Epithelial cell of proximal tubule (primary cell): ENCODE measurements at regions not wholly inside any gene's neighbourhood (a gene's known extent, or its start where the extent isn't known, plus 50 kb on each side); places are given as distances from the start of the nearest gene placed in this dataset.

Experiments used
- DNase-seq: peaks from one replicate; pipeline ENCODE4 v3.0.0-alpha.2; 2011; ENCODE audit warnings: low read depth
- H3K4me3 ChIP-seq: 2 replicates; pipeline ENCODE4 v1.5.1; 2011; ENCODE audit warnings: low read depth, mild to moderate bottlenecking, low read length
- CTCF ChIP-seq: conservative IDR thresholded peaks from 2 replicates; pipeline ENCODE4 v1.5.1; 2012; ENCODE audit warnings: low read depth, mild to moderate bottlenecking, low read length

GRCh38 chr14:82385048-82385447 is 851.4 kb upstream of the SEL1L start:
- TF ChIP-seq CTCF: no peak
- H3K4me3 ChIP-seq: no peak overlapping the region
- no peak for DNase-seq

DNA sequence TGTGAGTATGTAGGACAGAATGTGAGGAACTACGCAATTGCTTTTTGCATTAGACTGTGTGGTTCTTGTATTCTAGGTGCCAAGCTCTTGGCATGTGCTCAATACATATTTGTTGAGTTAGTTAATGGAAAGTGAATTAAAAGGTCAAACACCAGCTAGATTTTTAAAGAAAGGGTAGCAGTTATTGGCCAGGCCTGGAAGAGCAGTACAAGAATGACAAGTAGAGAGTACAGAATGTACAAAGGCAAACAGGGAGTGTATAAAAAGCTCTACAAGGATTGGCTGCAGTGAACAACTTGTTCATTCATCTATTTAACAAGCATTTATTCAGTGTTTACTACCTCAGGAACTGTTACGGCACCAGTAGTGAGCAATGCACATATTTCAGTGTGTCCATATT is 854.0 kb upstream of the SEL1L start:
- H3K4me3 ChIP-seq: no peak overlapping the region
- DNase-seq: no peak
- TF ChIP-seq CTCF: no peak

DNA sequence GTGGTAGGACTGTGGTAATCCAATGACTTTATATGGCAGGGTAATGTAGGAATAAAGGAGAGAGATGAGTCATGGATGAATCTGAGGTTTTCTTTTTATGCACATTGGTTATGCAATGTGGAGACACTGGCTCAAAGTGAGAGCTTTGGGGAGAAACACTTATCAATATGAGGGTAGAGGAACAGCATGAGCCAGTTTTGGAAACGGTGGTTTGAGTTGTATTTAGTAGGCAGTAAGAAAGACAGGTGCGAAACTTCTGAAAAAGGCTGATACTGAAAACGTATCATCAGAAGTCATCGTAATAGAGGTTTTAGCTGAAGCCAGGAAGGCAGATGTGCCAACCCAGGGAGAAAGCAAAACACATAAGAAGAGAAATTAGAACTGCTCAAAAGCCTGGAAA is 854.8 kb upstream of the SEL1L start:
- TF ChIP-seq CTCF: no peak
- DNase-seq: no peak
- no peak overlapping the region for H3K4me3 ChIP-seq

GRCh38 chr14:82390586-82390985 is 856.9 kb upstream of the SEL1L start:
- H3K4me3 ChIP-seq: no peak overlapping the region
- TF ChIP-seq CTCF: no peak
- no peak for DNase-seq

DNA sequence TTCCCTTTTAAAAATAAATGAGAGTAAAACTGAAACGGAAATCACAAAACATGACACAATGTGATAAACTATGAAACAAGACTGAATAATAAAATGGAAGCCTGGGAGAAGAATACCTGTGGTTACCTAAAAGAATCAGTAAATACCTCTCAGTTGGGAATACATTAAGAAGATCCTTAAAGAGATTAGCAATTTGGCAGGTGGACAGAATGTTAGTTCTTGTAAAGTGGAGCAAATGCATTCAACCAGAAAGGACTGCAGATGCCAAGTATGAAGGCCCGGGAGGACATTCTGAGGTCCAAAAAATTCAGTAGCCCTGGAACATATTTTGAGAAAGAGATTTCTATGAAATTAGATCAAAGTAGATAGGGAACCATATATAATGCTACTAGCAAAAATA is 861.3 kb upstream of the SEL1L start:
- TF ChIP-seq CTCF: no peak
- no peak for DNase-seq
- H3K4me3 ChIP-seq: no peak overlapping the region

DNA sequence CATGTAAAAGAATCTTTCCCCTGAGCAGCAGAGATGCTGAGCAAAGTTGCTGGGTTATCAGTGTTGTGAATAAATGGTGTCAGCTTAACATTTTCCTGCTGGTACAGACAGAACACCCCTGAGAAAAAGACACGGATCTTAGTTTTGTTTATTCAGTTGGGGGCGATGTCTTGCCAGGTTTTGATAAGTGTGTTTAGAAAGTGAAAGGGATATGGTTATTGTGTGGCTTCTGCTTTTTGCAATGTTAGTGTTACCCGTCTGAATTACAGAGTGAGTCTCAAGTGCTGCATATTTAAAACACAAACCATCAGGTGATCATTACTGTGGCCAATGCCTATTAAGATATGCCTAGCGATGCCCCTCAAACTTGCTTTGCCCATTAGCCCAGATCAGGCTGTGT is 864.6 kb upstream of the SEL1L start:
- DNase-seq: no peak
- no peak for TF ChIP-seq CTCF
- no peak overlapping the region for H3K4me3 ChIP-seq

- TF ChIP-seq CTCF: no peak
- H3K4me3 ChIP-seq: no peak overlapping the region
- DNase-seq: no peak
These were observed 870.3 kb upstream of the SEL1L start for GRCh38 chr14:82403987-82404386.
